ENCODE measurements at regions not wholly inside any gene's neighbourhood (a gene's known extent, or its start where the extent isn't known, plus 50 kb on each side); places are given as distances from the start of the nearest gene placed in this dataset.

DNA sequence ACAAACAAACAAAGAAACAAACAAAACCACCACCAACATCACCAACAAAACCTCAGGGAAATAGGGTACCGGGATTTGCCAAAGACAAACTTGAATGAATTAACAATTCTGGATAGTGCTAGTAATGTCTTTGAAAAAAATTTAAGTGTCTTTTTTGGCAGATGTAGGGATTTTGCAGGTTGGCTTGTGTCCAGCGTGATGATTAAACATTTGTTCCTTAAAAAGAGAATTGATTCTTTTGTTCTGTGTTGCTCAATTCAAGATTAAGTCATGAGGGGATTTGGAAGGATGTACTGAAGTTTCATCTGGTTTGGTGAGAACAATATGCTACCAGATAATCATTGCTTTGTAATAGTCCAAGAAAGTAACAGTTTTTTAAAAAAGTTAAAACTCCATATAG lies 125.1 kb upstream of the HS3ST5 start:
- no peaks in the 10 kb centered on the region for H3K9me3 Mint-ChIP-seq
- TF ChIP-seq CTCF (IDR thresholded peaks at IDR 0.05): no peak
- H3K36me3 Mint-ChIP-seq (ENCODE audit: low read depth): no peaks in the 10 kb centered on the region
- H3K4me3 Mint-ChIP-seq: no peak overlapping the region
- no peak overlapping the region for H3K27ac Mint-ChIP-seq
- ChIA-PET CTCF (no interaction called here), POLR2A (no interaction called here)
- DNase-seq: no peak
- H3K27me3 Mint-ChIP-seq: no peaks in the 10 kb centered on the region
- no peak for ATAC-seq
- no peaks in the 10 kb centered on the region for H3K4me1 Mint-ChIP-seq (ENCODE audit: low read depth)
- intact Hi-C loops (cut with micrococcal nuclease): no loop called here

DNA sequence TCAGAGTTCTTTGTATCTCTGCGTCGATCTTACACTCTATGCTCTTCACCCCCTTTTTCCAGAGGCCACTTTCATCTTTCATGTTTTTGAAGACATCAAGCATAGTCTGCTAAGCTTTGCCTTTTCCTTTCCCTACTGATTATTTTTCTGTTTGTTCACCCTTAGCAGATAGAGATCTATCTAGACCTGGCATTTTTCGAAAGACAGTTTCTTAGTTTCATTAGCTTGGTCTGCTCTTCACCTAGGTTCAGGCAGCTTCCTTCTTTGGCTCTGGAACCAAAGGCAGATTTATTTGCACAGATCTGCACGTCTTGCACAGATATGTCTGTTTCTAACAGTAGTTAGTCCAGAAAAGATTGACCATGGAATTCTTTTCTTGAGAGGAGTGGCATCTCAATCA lies 122.7 kb upstream of the HS3ST5 start:
- H3K9me3 Mint-ChIP-seq: no peaks in the 10 kb centered on the region
- DNase-seq (no peak), ATAC-seq (no peak)
- intact Hi-C loops (cut with micrococcal nuclease): no loop called here
- no peak overlapping the region for H3K4me3 Mint-ChIP-seq
- H3K27me3 Mint-ChIP-seq: no peaks in the 10 kb centered on the region
- H3K27ac Mint-ChIP-seq: no peak overlapping the region
- ChIA-PET CTCF (no interaction called here), POLR2A (no interaction called here)
- H3K36me3 Mint-ChIP-seq (ENCODE audit: low read depth): no peaks in the 10 kb centered on the region
- no peak for TF ChIP-seq CTCF (IDR thresholded peaks at IDR 0.05)
- H3K4me1 Mint-ChIP-seq (ENCODE audit: low read depth): no peaks in the 10 kb centered on the region

DNA sequence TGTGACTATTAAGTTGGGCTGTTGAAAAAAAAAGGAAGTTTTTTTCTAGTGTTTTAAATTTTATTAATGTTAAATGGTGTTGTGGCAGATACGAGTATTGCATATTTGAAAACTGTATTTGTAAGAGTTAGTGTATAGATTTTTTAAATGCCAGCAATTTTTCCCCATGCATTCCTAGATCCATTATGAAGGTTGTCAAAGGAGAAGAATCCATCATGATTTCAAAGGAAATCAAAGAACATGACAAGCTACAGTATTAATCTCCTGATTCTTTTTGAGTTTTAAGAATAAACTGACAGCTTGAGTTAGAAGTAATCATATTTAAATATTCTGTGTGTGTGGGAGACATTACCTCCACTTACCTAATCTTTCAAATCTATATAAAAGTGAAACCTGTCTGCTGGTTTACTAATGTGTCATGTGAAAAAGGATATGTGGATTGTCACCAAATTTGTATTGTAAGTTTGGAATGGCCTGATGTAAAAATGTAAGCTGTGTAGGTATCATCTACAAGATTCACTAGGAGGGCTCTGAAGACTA lies 111.0 kb upstream of the HS3ST5 start:
- ChIA-PET CTCF (interaction anchor here (1.1 kb wide), 1 partner anchor 41 kb away, joined by 3 read pairs; no protein-coding TSS in a partner anchor), POLR2A (no interaction called here)
- Mint-ChIP-seq H3K27me3 (no peaks in the 10 kb centered on the region), H3K9me3 (no peaks in the 10 kb centered on the region), H3K4me3 (no peak overlapping the region), H3K4me1 (ENCODE audit: low read depth) (no peaks in the 10 kb centered on the region), H3K27ac (no peak overlapping the region), H3K36me3 (ENCODE audit: low read depth) (no peaks in the 10 kb centered on the region)
- intact Hi-C loops (cut with micrococcal nuclease): no loop called here
- ATAC-seq (no peak), DNase-seq (no peak)
- TF ChIP-seq CTCF (IDR thresholded peaks at IDR 0.05): no peak

DNA sequence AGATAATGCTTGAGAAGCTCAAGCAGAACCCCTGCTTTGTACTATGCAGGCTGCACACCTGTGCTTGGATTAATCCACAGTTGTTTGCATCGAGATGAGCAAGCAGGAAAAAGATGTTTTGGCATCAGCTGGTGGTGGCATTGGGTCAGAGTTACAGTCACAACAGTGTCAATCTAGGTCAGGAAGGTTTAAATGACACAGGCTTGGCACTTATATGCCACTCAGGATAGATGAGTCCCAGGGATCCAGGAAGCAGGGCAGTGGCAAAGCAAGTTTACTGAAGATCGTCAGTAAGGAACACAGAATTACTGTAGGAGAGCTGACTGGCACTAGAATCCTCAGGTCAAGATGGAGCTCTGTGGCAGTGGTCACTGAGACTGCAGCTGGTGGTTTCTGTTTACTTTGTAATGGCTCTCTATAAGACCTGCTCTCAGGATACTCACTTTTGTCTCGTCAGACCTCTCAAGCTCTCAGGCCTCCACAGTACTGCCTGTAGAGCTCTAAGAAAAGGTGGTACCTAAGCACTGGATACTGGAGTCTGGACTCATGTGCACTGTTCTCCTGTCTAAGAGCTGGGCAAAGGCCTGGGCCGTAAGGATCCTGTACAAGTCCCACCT lies 110.1 kb upstream of the HS3ST5 start:
- ChIA-PET POLR2A (no interaction called here), CTCF (no interaction called here)
- DNase-seq (no peak), ATAC-seq (no peak)
- H3K36me3 Mint-ChIP-seq (ENCODE audit: low read depth): no peaks in the 10 kb centered on the region
- no peak overlapping the region for H3K27ac Mint-ChIP-seq
- intact Hi-C loops (cut with micrococcal nuclease): no loop called here
- no peak for TF ChIP-seq CTCF (IDR thresholded peaks at IDR 0.05)
- H3K27me3 Mint-ChIP-seq: no peaks in the 10 kb centered on the region
- H3K9me3 Mint-ChIP-seq: no peaks in the 10 kb centered on the region
- no peak overlapping the region for H3K4me3 Mint-ChIP-seq
- no peaks in the 10 kb centered on the region for H3K4me1 Mint-ChIP-seq (ENCODE audit: low read depth)

DNA sequence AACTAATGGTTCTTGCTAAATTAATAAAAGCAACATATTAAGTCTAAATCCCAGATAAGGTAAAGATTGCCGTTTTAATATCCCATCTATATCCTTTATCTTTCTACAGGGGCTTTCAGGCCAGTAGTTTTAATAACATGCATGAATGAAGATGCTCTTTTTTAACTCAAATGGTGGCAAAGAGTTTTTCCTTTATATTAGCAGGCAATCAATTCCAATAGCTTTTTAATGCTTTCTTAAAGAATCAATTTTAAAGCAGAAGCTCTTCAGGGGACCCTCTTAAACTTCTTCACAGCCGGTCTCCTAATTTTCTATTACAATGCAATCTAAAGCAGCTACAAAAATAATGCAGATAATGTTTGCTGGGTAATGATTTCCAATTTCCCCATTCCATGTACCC lies 107.8 kb upstream of the HS3ST5 start:
- Mint-ChIP-seq H3K36me3 (ENCODE audit: low read depth) (no peaks in the 10 kb centered on the region), H3K4me3 (no peak overlapping the region), H3K27me3 (no peaks in the 10 kb centered on the region), H3K27ac (no peak overlapping the region), H3K9me3 (no peaks in the 10 kb centered on the region), H3K4me1 (ENCODE audit: low read depth) (no peaks in the 10 kb centered on the region)
- POLR2A ChIA-PET: no interaction called here
- no peak for TF ChIP-seq CTCF (IDR thresholded peaks at IDR 0.05)
- DNase-seq (no peak), ATAC-seq (no peak)
- CTCF ChIA-PET: no interaction called here
- intact Hi-C loops (cut with micrococcal nuclease): no loop called here
